ENCODE measurements at regions not wholly inside any gene's neighbourhood (a gene's known extent, or its start where the extent isn't known, plus 50 kb on each side); places are given as distances from the start of the nearest gene placed in this dataset.
"Not testable (repeated sequence)": the region's sequence is repeated elsewhere in the genome, so short reads cannot be mapped to it uniquely, and the experiment has no call there.

DNA sequence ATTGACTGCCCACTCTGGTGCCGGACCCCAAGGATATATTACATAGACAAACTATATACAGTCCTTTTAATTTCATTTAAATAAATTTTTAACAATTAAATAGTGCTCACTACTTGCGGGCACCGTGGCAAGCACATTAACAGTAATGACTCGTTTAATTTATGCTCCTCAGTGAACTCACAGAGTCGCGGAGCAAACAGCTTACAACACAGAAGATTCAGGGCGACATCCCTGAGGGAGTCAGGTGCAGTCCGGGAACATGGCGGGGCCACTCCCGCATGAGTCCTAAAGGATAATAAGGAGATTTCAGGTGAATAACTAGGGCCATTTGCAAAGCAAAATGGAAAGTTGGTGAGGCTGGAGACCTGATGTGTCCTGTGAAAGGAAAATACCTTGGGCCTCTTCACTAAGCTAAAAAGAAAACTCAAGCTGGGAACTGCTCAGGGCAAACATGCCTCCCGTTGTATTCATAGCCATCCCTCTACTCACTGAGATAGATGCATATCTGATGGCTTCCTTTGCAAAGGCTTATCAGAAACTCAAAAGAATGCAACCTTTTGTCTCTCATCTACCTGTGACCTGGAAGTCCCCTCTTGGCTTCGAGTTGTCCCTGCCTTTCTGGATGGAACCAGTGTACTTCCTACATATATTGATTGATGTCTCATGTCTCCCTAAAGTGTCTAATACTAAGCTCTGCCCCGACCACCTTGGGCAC, 125.6 kb downstream of the KLF6 start:
- DNase-seq (ENCODE audit: low read depth), result no peak

GRCh38 chr10:3658766-3659165, 126.2 kb downstream of the KLF6 start:
- no peak for DNase-seq (ENCODE audit: low read depth)

DNA sequence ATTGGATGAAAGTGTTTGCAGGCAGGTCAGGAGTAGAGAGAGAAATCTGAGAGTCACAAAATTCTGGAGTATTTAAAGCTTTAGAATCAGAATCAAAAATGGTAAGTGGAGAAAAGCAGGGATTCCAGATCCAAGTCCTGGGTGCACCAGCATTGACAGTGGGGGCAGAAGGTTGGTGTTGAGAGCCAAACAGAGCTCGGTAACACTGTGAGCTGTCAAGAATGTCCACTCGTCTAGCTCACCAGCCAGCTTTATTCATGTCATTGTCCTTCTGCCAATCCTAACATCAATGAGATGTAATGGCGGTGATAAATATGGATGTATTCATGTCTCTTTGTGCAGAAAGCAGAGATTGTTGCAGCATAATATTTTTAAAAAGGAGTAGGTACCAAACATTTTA, 128.8 kb downstream of the KLF6 start:
- no peak for DNase-seq (ENCODE audit: low read depth)

- no peak for DNase-seq (ENCODE audit: low read depth)
Observed at GRCh38 chr10:3655528-3655927, 129.5 kb downstream of the KLF6 start.

DNA sequence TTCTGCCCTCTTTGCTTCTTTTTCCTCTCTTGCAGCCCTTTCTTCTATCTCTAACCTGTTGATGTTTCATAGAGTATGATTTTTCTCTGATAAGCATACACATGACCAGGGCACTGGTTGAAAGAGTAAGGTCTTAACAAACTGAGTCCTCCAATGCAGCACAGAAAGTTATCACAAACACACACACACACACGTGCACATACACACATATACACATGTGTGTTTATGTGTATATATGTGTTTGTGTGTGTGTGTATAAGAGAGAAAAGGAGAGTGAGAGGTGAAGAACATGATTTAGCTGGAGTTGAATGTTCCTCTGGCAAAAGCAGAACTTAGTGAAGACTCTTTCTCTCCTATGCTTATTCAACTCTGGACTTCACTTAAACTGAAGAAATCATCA, 130.0 kb downstream of the KLF6 start:
- DNase-seq (ENCODE audit: low read depth), result no peak

GRCh38 chr10:3654496-3654895, 130.5 kb downstream of the KLF6 start:
- no peak for DNase-seq (ENCODE audit: low read depth)

DNA sequence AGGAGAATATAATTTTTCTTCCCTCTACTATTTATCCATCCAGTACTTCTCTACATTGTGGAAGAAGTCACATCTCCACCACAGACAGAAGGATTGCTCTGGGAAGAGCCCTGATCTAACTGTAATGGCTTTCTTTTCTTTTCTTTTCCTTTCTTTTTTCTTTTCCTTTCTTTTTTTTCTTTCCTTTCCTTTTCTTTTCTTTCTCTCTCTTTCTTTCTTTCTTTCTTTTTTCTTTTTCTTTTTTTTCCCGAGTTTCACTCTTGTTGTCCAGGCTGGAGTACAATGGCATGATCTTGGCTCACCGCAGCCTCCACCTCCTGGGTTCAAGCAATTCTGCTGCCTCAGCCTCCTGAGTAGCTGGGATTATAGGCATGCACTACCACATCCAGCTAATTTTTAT, 131.7 kb downstream of the KLF6 start:
- DNase-seq (ENCODE audit: low read depth), result not testable (repeated sequence)

DNA sequence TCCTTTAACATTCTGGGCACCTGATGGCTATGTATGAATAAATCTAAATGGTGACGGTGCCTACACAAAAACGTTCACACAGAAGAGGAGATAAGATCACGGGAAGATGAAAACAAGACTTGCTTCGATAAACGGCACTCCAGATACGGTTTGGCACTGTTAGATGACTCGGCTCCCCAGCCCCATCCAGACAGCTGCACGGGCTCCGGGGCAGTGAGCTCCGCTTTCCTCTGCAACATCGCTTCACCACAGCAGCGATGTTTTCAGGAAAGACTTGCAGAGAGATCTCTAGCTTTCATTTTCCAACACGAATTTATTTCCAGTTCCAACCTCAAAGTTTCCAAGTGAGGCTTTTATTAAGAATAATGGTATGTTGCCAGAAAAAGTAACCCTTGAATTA, 132.1 kb downstream of the KLF6 start:
- DNase-seq (ENCODE audit: low read depth), result no peak

DNA sequence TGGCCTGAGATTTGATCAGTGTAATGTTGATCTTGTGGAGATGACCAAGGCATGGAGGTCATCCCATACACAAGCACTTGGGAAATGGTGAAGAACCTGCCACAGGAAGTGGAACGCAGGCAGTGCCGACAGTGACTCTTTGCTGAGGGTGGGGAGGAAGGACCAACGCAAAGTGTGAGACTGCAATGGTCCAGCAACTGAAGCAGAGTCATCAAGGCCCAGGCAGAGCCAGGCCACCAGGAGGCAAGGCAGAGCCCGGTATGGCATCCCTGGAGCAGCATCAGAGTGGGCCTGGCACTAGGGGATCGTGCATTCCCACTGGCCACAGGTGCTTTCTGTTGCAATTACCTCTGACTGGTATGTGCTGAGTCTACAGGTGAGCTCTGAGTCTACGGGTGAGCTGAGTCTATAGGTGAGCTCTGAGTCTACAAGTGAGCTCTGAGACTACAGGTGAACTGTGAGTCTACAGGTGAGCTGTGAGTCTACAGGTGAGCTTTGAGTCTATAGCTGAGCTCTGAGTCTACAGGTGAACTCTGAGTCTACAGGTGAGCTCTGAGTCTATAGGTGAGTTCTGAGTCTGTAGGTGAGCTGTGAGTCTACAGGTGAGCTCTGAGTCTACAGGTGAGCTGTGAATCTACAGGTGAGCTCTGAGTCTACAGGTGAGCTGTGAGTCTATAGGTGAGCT, 132.9 kb downstream of the KLF6 start:
- DNase-seq (ENCODE audit: low read depth), result no peak

- no peak for DNase-seq (ENCODE audit: low read depth)
Observed at GRCh38 chr10:3648576-3648975, 136.4 kb downstream of the KLF6 start.

- no peak for DNase-seq (ENCODE audit: low read depth)
Observed at GRCh38 chr10:3648170-3648569, 136.8 kb downstream of the KLF6 start.

DNA sequence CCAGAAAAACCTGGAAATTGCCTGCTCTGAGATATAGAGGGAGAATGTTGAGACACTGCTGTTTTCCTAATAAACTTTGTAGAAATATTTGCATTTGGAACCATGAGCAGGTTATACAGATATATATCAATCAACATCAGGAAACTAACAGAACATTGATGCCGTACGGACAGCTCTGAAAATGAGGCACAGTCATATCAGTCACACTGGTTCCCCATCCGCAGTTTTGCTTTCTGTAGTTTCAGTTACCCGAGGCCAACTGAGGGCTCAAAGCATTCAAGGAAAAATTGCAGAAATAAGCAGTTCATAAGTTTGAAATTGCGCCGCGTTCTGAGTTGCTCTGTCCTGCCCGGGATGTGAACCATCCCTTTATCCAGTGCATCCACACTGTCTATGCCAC, 137.9 kb downstream of the KLF6 start:
- no peak for DNase-seq (ENCODE audit: low read depth)

DNA sequence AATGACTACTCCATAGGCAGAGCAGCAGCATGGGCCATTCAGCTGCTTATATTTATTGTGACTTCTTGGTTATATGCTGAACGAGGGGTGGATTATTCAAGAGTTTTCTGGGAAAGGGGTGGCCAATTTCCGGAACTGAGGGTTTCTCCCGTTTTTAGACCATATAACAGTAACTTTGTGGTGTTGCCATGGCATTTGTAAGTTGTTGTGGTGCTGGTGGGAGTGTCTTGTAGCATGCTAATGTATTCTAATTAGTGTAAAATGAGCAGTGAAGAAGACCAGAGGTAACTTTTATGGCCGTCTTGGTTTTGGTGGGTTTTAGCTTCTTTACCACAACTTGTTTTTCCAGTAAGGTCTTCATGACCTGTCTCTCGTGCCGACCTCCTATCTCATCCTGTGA, 139.6 kb downstream of the KLF6 start:
- no peak for DNase-seq (ENCODE audit: low read depth)

DNA sequence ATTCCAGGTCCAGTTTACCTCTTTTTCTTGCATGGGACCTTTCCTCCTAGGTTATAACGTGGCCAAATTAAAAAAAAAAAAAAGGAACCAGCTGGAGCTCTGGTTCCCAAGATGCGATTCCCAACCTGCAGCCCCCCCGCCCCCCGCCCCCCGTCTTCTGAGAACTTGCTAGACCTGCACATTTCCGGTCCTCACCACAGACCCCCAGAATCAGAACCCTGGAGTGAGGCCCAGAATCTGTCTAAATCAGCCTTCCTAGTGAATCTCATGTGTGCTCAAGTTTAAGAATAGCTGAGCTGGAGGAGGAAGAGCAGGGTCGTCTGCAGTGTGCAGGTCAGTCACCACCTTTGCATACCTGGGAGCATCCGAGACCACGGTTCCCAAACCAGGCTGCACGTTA, 144.2 kb downstream of the KLF6 start:
- DNase-seq (ENCODE audit: low read depth), result no peak

- no peak for DNase-seq (ENCODE audit: low read depth)
Observed at GRCh38 chr10:3639546-3639945, 145.5 kb downstream of the KLF6 start.

- DNase-seq (ENCODE audit: low read depth), result no peak
Observed at GRCh38 chr10:3636356-3637181, 148.4 kb downstream of the KLF6 start.

GRCh38 chr10:3635697-3636096, 149.3 kb downstream of the KLF6 start:
- no peak for DNase-seq (ENCODE audit: low read depth)

GRCh38 chr10:3635211-3635671, 149.8 kb downstream of the KLF6 start:
- DNase-seq (ENCODE audit: low read depth), result no peak

- not testable (repeated sequence) for DNase-seq (ENCODE audit: low read depth)
Observed at GRCh38 chr10:3634646-3635045, 150.4 kb downstream of the KLF6 start.

- DNase-seq (ENCODE audit: low read depth), result no peak
Observed at GRCh38 chr10:3631701-3632330, 153.2 kb downstream of the KLF6 start.

DNA sequence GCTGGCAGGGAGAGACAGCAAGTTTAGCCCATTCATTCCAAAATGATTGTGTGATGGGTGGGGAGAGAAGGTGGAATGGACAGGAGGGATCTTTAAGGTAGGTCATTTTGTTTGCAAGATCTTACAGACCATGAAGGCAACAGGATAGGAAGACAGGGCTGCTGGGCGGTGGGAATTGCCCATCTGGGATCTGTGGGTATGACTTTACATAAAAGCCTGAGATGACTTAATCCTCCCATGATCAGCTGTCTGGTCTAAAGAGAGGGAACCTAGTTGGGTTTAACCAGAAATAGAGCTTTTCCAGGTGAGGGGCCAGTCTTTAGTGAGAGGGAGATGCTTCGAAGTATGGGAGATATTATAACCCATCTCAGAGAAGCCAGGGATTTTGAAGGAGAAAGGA, 153.7 kb downstream of the KLF6 start:
- DNase-seq (ENCODE audit: low read depth), result no peak

- peak; percentile 32 for DNase-seq (ENCODE audit: low read depth)
Observed at GRCh38 chr10:3625959-3626751, 158.9 kb downstream of the KLF6 start.
